ENCODE measurements at regions not wholly inside any gene's neighbourhood (a gene's known extent, or its start where the extent isn't known, plus 50 kb on each side); places are given as distances from the start of the nearest gene placed in this dataset.

- H3K36me3 ChIP-seq (ENCODE audit: control insufficient read depth in 4 of 4, insufficient read depth in 3 of 4, low read depth in 1 of 4, low read length in 3 of 4) = no peaks in the 10 kb centered on the region
- H3K27me3 ChIP-seq (ENCODE audit: control insufficient read depth in 4 of 4, insufficient read depth in 4 of 4, low read length in 3 of 4) = no peaks in the 10 kb centered on the region
- H3K4me3 ChIP-seq (ENCODE audit: low read depth in 1 of 3, low read length in 3 of 3) = no peak overlapping the region
- H3K9ac ChIP-seq (ENCODE audit: low read depth in 1 of 2, low read length in 2 of 2) = no peak overlapping the region
- 32% methylated on average over 5 of the region's 5 CpGs for WGBS
- TF ChIP-seq HNF4A (conservative IDR thresholded peaks at IDR 0.05) (no peak), SP1 (IDR thresholded peaks at IDR 0.05) (no peak), GABPA (IDR thresholded peaks at IDR 0.05 in 1 of 2, conservative IDR thresholded peaks at IDR 0.05 in 1 of 2) (no peak), RXRA (IDR thresholded peaks at IDR 0.05) (no peak), FOXA1 (IDR thresholded peaks at IDR 0.05) (no peak), MAX (IDR thresholded peaks at IDR 0.05) (no peak), REST (IDR thresholded peaks at IDR 0.05) (no peak), YY1 (IDR thresholded peaks at IDR 0.05) (no peak), TAF1 (conservative IDR thresholded peaks at IDR 0.05) (no peak), NR2F2 (IDR thresholded peaks at IDR 0.05) (no peak), RAD21 (IDR thresholded peaks at IDR 0.05) (no peak), FOXA2 (IDR thresholded peaks at IDR 0.05) (no peak), ZBTB33 (IDR thresholded peaks at IDR 0.05) (no peak), CTCF (IDR thresholded peaks at IDR 0.05; ENCODE audit: low read depth, low read length, missing input control) (no peak), HNF4G (IDR thresholded peaks at IDR 0.05) (no peak), ATF3 (IDR thresholded peaks at IDR 0.05) (no peak), JUND (IDR thresholded peaks at IDR 0.05) (no peak), EGR1 (IDR thresholded peaks at IDR 0.05; ENCODE audit: low read depth in 2 of 2) (no peak)
- no peaks in the 10 kb centered on the region for H3K4me1 ChIP-seq (ENCODE audit: control insufficient read depth in 4 of 4, insufficient read depth in 4 of 4, low read length in 3 of 4)
- DNase-seq (ENCODE audit: low spot score) = no peak
- no peaks in the 10 kb centered on the region for H3K9me3 ChIP-seq (ENCODE audit: control insufficient read depth in 4 of 4, low read length in 3 of 4)
- H3K27ac ChIP-seq (ENCODE audit: low read depth in 1 of 2, low read length in 2 of 2) = no peak overlapping the region
Observed at GRCh38 chr14:106317593-106317992, 791.2 kb downstream of the TMEM121 start.
